Aorta (tissue), 5 donors: ENCODE measurements at regions not wholly inside any gene's neighbourhood (a gene's known extent, or its start where the extent isn't known, plus 50 kb on each side); places are given as distances from the start of the nearest gene placed in this dataset.

Experiments used
- ATAC-seq: fragments of 200-7000 bp; cut with Tn5 transposase; one replicate; pipeline ENCODE4 v1.9.1; 2022; ENCODE audit warnings: moderate library complexity; ENCODE audit not compliant: low FRiP score
- DNase-seq, 2 donors: peaks; one replicate each; pipeline ENCODE4 v3.0.0-alpha.2; 2020
- H3K27ac ChIP-seq, 2 donors: one replicate each; pipeline ENCODE4 v1.5.1; 2013; ENCODE audit warnings: low read length in 2 of 2, mild to moderate bottlenecking in 2 of 2, moderate library complexity in 2 of 2, control low read depth in 1 of 2, inconsistent platforms in 1 of 2, low read depth in 1 of 2
- H3K27me3 ChIP-seq, 2 donors: one replicate each; pipeline ENCODE4 v1.6.1; 2013; ENCODE audit warnings: control low read depth in 1 of 2, low read length in 1 of 2, mild to moderate bottlenecking in 1 of 2, moderate library complexity in 1 of 2; ENCODE audit not compliant: insufficient read depth in 2 of 2, control insufficient read depth in 1 of 2
- H3K36me3 ChIP-seq, 2 donors: one replicate each; pipeline ENCODE4 v1.6.1; 2013; ENCODE audit warnings: control low read depth in 1 of 2, low read length in 1 of 2, mild to moderate bottlenecking in 1 of 2; ENCODE audit not compliant: insufficient read depth in 2 of 2, control insufficient read depth in 1 of 2
- H3K4me1 ChIP-seq, 2 donors: one replicate each; pipeline ENCODE4 v1.6.1; 2013; ENCODE audit warnings: low read length in 2 of 2, control low read depth in 1 of 2, mild to moderate bottlenecking in 1 of 2, moderate library complexity in 1 of 2; ENCODE audit not compliant: insufficient read depth in 2 of 2, control insufficient read depth in 1 of 2
- H3K4me3 ChIP-seq, 2 donors: one replicate each; pipeline ENCODE4 v1.5.1; 2013; ENCODE audit warnings: low read length in 2 of 2, control low read depth in 1 of 2, mild to moderate bottlenecking in 1 of 2
- H3K9me3 ChIP-seq: one replicate; pipeline ENCODE4 v1.6.1; 2013; ENCODE audit warnings: mild to moderate bottlenecking, low read length; ENCODE audit not compliant: control insufficient read depth
- WGBS, 2 donors: extraction: QIAGEN DNeasy Blood & Tissue Kit; methylation state at CpG; one replicate each; pipeline ENCODE4 v1.1.7; 2013; 5-methylcytosine and 5-hydroxymethylcytosine counted together
- intact Hi-C, 2 donors: fragments of 100-400 bp; cut with DNase I; formaldehyde crosslinking; loops; one replicate each; pipeline versions ENCODE4 v1.14.2 to v1.15.0; 2022
- donor health status: healthy with polysubstance abuse.
- donor health status: Bipolar disorder and iron deficiency.
- donor health status: DM: no; HTN: no; CAD: no.
- donor health status: DM: no; HTN: no; CAD: no.
- donor health status: DM: yes; HTN: yes; CAD: no.

GRCh38 chr1:199669916-199670315 lies 357.6 kb upstream of the NR5A2 start:
- ATAC-seq = no peak
- no peak for DNase-seq
- intact Hi-C loops = no loop called here
- Histone ChIP-seq H3K9me3 (no peaks in the 10 kb centered on the region), H3K27ac (no peak overlapping the region), H3K4me3 (no peak overlapping the region), H3K27me3 (no peaks in the 10 kb centered on the region), H3K36me3 (no peaks in the 10 kb centered on the region), H3K4me1 (no peaks in the 10 kb centered on the region)

- intact Hi-C loops = no loop called here
- ATAC-seq (no peak), DNase-seq (no peak)
- Histone ChIP-seq H3K27me3 (no peaks in the 10 kb centered on the region), H3K27ac (no peak overlapping the region), H3K36me3 (no peaks in the 10 kb centered on the region), H3K4me1 (no peaks in the 10 kb centered on the region), H3K4me3 (no peak overlapping the region), H3K9me3 (no peaks in the 10 kb centered on the region)
- 79 to 85% methylated on average over 3 of the region's 3 CpGs for WGBS, 2 donors
Measured at GRCh38 chr1:199671684-199672083, 355.8 kb upstream of the NR5A2 start.

GRCh38 chr1:199675937-199676336 lies 351.6 kb upstream of the NR5A2 start:
- Histone ChIP-seq H3K4me3 (no peak overlapping the region), H3K9me3 (no peaks in the 10 kb centered on the region), H3K36me3 (no peaks in the 10 kb centered on the region), H3K27me3 (no peaks in the 10 kb centered on the region), H3K27ac (no peak overlapping the region), H3K4me1 (no peaks in the 10 kb centered on the region)
- intact Hi-C loops = no loop called here
- ATAC-seq (no peak), DNase-seq (no peak)
- 82 to 91% methylated on average over 3 of the region's 3 CpGs for WGBS, 2 donors

- Histone ChIP-seq H3K36me3 (no peaks in the 10 kb centered on the region), H3K27ac (no peak overlapping the region), H3K27me3 (no peaks in the 10 kb centered on the region), H3K4me3 (no peak overlapping the region), H3K9me3 (no peaks in the 10 kb centered on the region), H3K4me1 (no peaks in the 10 kb centered on the region)
- ATAC-seq (no peak), DNase-seq (no peak)
- intact Hi-C loops = no loop called here
- 16 to 23% methylated on average over 1 of the region's 1 CpG for WGBS, 2 donors
Measured at GRCh38 chr1:199678771-199679170, 348.7 kb upstream of the NR5A2 start.

GRCh38 chr1:199682081-199682480 lies 345.4 kb upstream of the NR5A2 start:
- no peak for ATAC-seq
- Histone ChIP-seq H3K27ac (no peak overlapping the region), H3K27me3 (no peaks in the 10 kb centered on the region), H3K4me3 (no peak overlapping the region), H3K4me1 (no peaks in the 10 kb centered on the region), H3K9me3 (no peaks in the 10 kb centered on the region), H3K36me3 (no peaks in the 10 kb centered on the region)
- DNase-seq = no peak
- intact Hi-C loops = loop anchor here in 1 of 2 donors (10.0 kb wide), 1 partner anchor 833 kb away; no protein-coding TSS in a partner anchor

- DNase-seq (no peak), ATAC-seq (no peak)
- WGBS, 2 donors = 71 to 72% methylated on average over 1 of the region's 1 CpG
- Histone ChIP-seq H3K27me3 (no peaks in the 10 kb centered on the region), H3K4me3 (no peak overlapping the region), H3K36me3 (no peaks in the 10 kb centered on the region), H3K27ac (no peak overlapping the region), H3K4me1 (no peaks in the 10 kb centered on the region), H3K9me3 (no peaks in the 10 kb centered on the region)
- intact Hi-C loops = loop anchor here in 1 of 2 donors (10.0 kb wide), 1 partner anchor 830 kb away; no protein-coding TSS in a partner anchor
Measured at GRCh38 chr1:199684686-199685273, 342.7 kb upstream of the NR5A2 start.

GRCh38 chr1:199685369-199685768 lies 342.1 kb upstream of the NR5A2 start:
- H3K9me3 ChIP-seq = no peaks in the 10 kb centered on the region
- no peak overlapping the region for H3K27ac ChIP-seq
- no peak for ATAC-seq
- intact Hi-C loops = loop anchor here in 1 of 2 donors (10.0 kb wide), 1 partner anchor 829 kb away; no protein-coding TSS in a partner anchor
- 32 to 40% methylated on average over 2 of the region's 2 CpGs for WGBS, 2 donors
- no peaks in the 10 kb centered on the region for H3K4me1 ChIP-seq
- H3K4me3 ChIP-seq = no peak overlapping the region
- no peak for DNase-seq
- H3K36me3 ChIP-seq = no peaks in the 10 kb centered on the region
- no peaks in the 10 kb centered on the region for H3K27me3 ChIP-seq

- intact Hi-C loops = loop anchor here in 1 of 2 donors (10.0 kb wide), 1 partner anchor 827 kb away; no protein-coding TSS in a partner anchor
- no peak for DNase-seq
- WGBS, 2 donors = 53 to 58% methylated on average over 4 of the region's 4 CpGs
- Histone ChIP-seq H3K4me3 (no peak overlapping the region), H3K27ac (no peak overlapping the region), H3K27me3 (no peaks in the 10 kb centered on the region), H3K36me3 (no peaks in the 10 kb centered on the region), H3K9me3 (no peaks in the 10 kb centered on the region), H3K4me1 (no peaks in the 10 kb centered on the region)
- no peak for ATAC-seq
Measured at GRCh38 chr1:199687321-199687720, 340.2 kb upstream of the NR5A2 start.

GRCh38 chr1:199688133-199688676 lies 339.3 kb upstream of the NR5A2 start:
- Histone ChIP-seq H3K9me3 (no peaks in the 10 kb centered on the region), H3K4me3 (no peak overlapping the region), H3K36me3 (no peaks in the 10 kb centered on the region), H3K27me3 (no peaks in the 10 kb centered on the region), H3K4me1 (no peaks in the 10 kb centered on the region), H3K27ac (no peak overlapping the region)
- WGBS, 2 donors = 42% methylated on average over 3 of the region's 3 CpGs
- intact Hi-C loops = loop anchor here in 1 of 2 donors (10.0 kb wide), 1 partner anchor 827 kb away; no protein-coding TSS in a partner anchor
- DNase-seq = no peak
- ATAC-seq = no peak
